ENCODE measurements at regions not wholly inside any gene's neighbourhood (a gene's known extent, or its start where the extent isn't known, plus 50 kb on each side); places are given as distances from the start of the nearest gene placed in this dataset.

- CTCF ChIA-PET = interaction anchor here (0.6 to 0.7 kb wide), 2 partner anchors 9 to 342 kb away, joined by 3 read pairs; no protein-coding TSS in a partner anchor
- no peak overlapping the region for H2AK9ac ChIP-seq (replicated peaks; ENCODE audit: low read depth, low read length, poor library complexity)
Measured at GRCh38 chr13:50685956-50686355, 157.5 kb downstream of the DLEU7 start.

More at GRCh38 chr13:50685956-50686355, 157.5 kb downstream of the DLEU7 start:
- no peaks in the 10 kb centered on the region for H3K9me3 ChIP-seq (ENCODE audit: control insufficient read depth, insufficient read depth, low read length)
- BruUV-seq (replicated peaks) = no TSS peak
- H4K91ac ChIP-seq (ENCODE audit: insufficient read depth, low read depth, low read length) = no peak overlapping the region
- H4K5ac ChIP-seq (ENCODE audit: low read depth, low read length) = no peak overlapping the region
- H2AFZ ChIP-seq (replicated peaks; ENCODE audit: low read length, poor library complexity) = no peak overlapping the region
- H3K9me1 ChIP-seq (ENCODE audit: insufficient read depth, low read length) = no peaks in the 10 kb centered on the region
- no peak overlapping the region for H3K23ac ChIP-seq (ENCODE audit: low read depth, low read length)
- no peak overlapping the region for H3K4ac ChIP-seq (ENCODE audit: low read depth, low read length)
- no peak overlapping the region for H2BK20ac ChIP-seq (ENCODE audit: low read depth, low read length)
- no peak overlapping the region for H2BK15ac ChIP-seq (ENCODE audit: low read depth, low read length)
- H3K14ac ChIP-seq (replicated peaks; ENCODE audit: low read depth, low read length) = no peak overlapping the region
- WGBS, 2 experiments (ENCODE audit: extremely low coverage in 2 of 2, insufficient read length in 1 of 2) = no CpG with 5 or more reads among the region's 5 CpGs
- ATAC-seq (ENCODE audit: low read depth) (no peak), DNase-seq (no peak)
- no peak overlapping the region for H2BK5ac ChIP-seq (ENCODE audit: low read depth, low read length, poor library complexity, severe bottlenecking)
- no peak overlapping the region for H3K9ac ChIP-seq (ENCODE audit: low read depth, low read length)
- intact Hi-C loops (cut with micrococcal nuclease) (no loop called here), in situ Hi-C loops (cut with MboI; ENCODE audit: low sequenced_read_pairs) (no loop called here), dilution Hi-C loops (cut with HindIII; ENCODE audit: low sequenced_read_pairs, unreplicated experiment) (no loop called here)
- H3K4me3 ChIP-seq (ENCODE audit: insufficient read depth, low read depth, low read length) = no peak overlapping the region
- no peak overlapping the region for H2BK120ac ChIP-seq (ENCODE audit: low read depth, low read length)
- no peak overlapping the region for H3K56ac ChIP-seq (ENCODE audit: extremely low read depth, insufficient read depth, low read length)
- H4K8ac ChIP-seq (ENCODE audit: low read depth in 2 of 2, low read length in 2 of 2) = no peak overlapping the region
- H2AK5ac ChIP-seq (ENCODE audit: low read depth, low read length) = no peak overlapping the region
- H3K27ac ChIP-seq (ENCODE audit: insufficient read depth, low read length) = no peak overlapping the region
- no peaks in the 10 kb centered on the region for H3K4me1 ChIP-seq (ENCODE audit: control insufficient read depth, insufficient read depth, low read length)
- no peak overlapping the region for H3K18ac ChIP-seq (ENCODE audit: low read depth, low read length)
- H3K36me3 ChIP-seq (ENCODE audit: control insufficient read depth, insufficient read depth, low read length) = no peaks in the 10 kb centered on the region
- TF ChIP-seq RFX5 (IDR thresholded peaks at IDR 0.05; ENCODE audit: low read depth, low read length) = no peak
- no peak for TF ChIP-seq RAD21 (IDR thresholded peaks at IDR 0.05; ENCODE audit: low read length)
- no peak for TF ChIP-seq SMC3 (IDR thresholded peaks at IDR 0.05; ENCODE audit: low read depth, low read length)
- TF ChIP-seq MAFK (IDR thresholded peaks at IDR 0.05; ENCODE audit: low read depth, low read length) = no peak
- no peak for TF ChIP-seq CHD1 (IDR thresholded peaks at IDR 0.05; ENCODE audit: low read depth, low read length)
- no peak for TF ChIP-seq ELK1 (IDR thresholded peaks at IDR 0.05; ENCODE audit: borderline replicate concordance, low read depth, low read length)
- TF ChIP-seq MAZ (IDR thresholded peaks at IDR 0.05; ENCODE audit: borderline replicate concordance, low read depth, low read length) = no peak
- TF ChIP-seq POLR2A (IDR thresholded peaks at IDR 0.05; ENCODE audit: low read depth, low read length) = no peak
- no peak for TF ChIP-seq CTCF (conservative IDR thresholded peaks at IDR 0.05; ENCODE audit: low read depth, low read length)
- no peak for TF ChIP-seq CEBPB (IDR thresholded peaks at IDR 0.05; ENCODE audit: low read depth, low read length)
- no peak for TF ChIP-seq FOS (IDR thresholded peaks at IDR 0.05; ENCODE audit: low read depth, low read length)
- TF ChIP-seq MXI1 (IDR thresholded peaks at IDR 0.05; ENCODE audit: borderline replicate concordance, low read depth, low read length) = no peak
- TF ChIP-seq RCOR1 (IDR thresholded peaks at IDR 0.05; ENCODE audit: insufficient replicate concordance, low read length) = no peak
- no peak for TF ChIP-seq NFE2L2 (IDR thresholded peaks at IDR 0.05; ENCODE audit: low read depth, low read length)
- TF ChIP-seq USF2 (IDR thresholded peaks at IDR 0.05; ENCODE audit: low read depth, low read length) = no peak
- no peak for TF ChIP-seq BHLHE40 (IDR thresholded peaks at IDR 0.05; ENCODE audit: low read depth, low read length)
- H3K4me2 ChIP-seq (ENCODE audit: low read depth, low read length) = no peak overlapping the region
- POLR2A ChIA-PET (ENCODE audit: unreplicated experiment) = interaction anchor here (0.8 kb wide), 1 partner anchor 35 kb away, joined by 5 read pairs; no protein-coding TSS in a partner anchor
- no peaks in the 10 kb centered on the region for H4K20me1 ChIP-seq (ENCODE audit: insufficient read depth, low read length)
- peaks cover 20% of the 10 kb centered on the region for H3K27me3 ChIP-seq (ENCODE audit: control insufficient read depth, insufficient read depth, low read length)
- H3K79me1 ChIP-seq (ENCODE audit: low read depth in 1 of 2, low read length in 2 of 2) = no peaks in the 10 kb centered on the region
